ENCODE measurements at regions not wholly inside any gene's neighbourhood (a gene's known extent, or its start where the extent isn't known, plus 50 kb on each side); places are given as distances from the start of the nearest gene placed in this dataset.

DNA sequence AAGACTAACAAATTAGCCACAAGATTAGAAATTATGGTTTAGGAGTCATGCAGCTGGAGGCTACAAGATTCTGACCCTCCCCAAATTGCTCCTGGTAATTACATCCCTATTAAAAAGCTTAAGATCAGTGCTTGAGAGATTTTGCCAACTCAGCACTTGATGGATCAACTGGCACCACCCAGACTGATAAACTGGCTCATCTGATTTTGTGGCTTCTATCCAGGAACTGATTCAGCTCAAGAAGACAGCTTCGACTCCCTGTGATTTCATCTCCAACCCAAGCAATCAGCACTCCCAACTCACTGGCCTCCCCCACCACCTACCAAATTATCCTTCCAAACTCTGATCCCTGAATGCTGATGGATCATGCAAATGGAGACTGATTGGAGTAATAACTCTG is 94.8 kb downstream of the TNFRSF13B start:
- Histone ChIP-seq H3K9me3 (no peaks in the 10 kb centered on the region), H3F3A (replicated peaks; ENCODE audit: insufficient read depth) (no peaks in the 10 kb centered on the region), H3K27me3 (ENCODE audit: insufficient read depth) (no peaks in the 10 kb centered on the region), H3K4me3 (ENCODE audit: low read depth in 2 of 2, low read length in 1 of 2) (no peak overlapping the region), H3K4me2 (no peak overlapping the region), H3K9me2 (no peaks in the 10 kb centered on the region), H3K9ac (no peak overlapping the region), H3K36me3 (replicated peaks in 1 of 2; ENCODE audit: control insufficient read depth in 1 of 2, insufficient read depth in 2 of 2, low read length in 1 of 2) (no peaks in the 10 kb centered on the region), H3K4me1 (ENCODE audit: control insufficient read depth in 1 of 2, insufficient read depth in 2 of 2, low read depth in 1 of 2, low read length in 1 of 2) (no peaks in the 10 kb centered on the region), H3K27ac (ENCODE audit: low read depth in 2 of 2, low read length in 1 of 2) (no peak overlapping the region), H4K20me1 (ENCODE audit: insufficient read depth) (no peaks in the 10 kb centered on the region), H2AFZ (ENCODE audit: low read depth) (no peak overlapping the region), H3K79me2 (ENCODE audit: insufficient read depth) (no peaks in the 10 kb centered on the region)
- CTCF ChIA-PET, result no interaction called here
- TF ChIP-seq ELF1 (IDR thresholded peaks at IDR 0.05) (no peak), POLR2AphosphoS5 (IDR thresholded peaks at IDR 0.05; ENCODE audit: low read depth, low read length) (no peak), TAF1 (IDR thresholded peaks at IDR 0.05; ENCODE audit: borderline replicate concordance, low read depth, low read length) (no peak), TEAD4 (IDR thresholded peaks at IDR 0.05; ENCODE audit: borderline replicate concordance, insufficient read depth) (no peak), RXRA (IDR thresholded peaks at IDR 0.05; ENCODE audit: borderline replicate concordance, low read depth) (no peak), TCF12 (IDR thresholded peaks at IDR 0.05) (no peak), GATA2 (CRISPR knock-in tag; IDR thresholded peaks at IDR 0.05) (no peak), EP300 (IDR thresholded peaks at IDR 0.05; ENCODE audit: borderline replicate concordance in 1 of 2, low read depth in 1 of 2, low read length in 1 of 2) (no peak), NRF1 (IDR thresholded peaks at IDR 0.05; ENCODE audit: low read depth, low read length) (no peak), FOXJ3 (CRISPR knock-in tag; IDR thresholded peaks at IDR 0.05) (no peak), MXI1 (IDR thresholded peaks at IDR 0.05; ENCODE audit: low read depth, low read length) (no peak), MEF2A (IDR thresholded peaks at IDR 0.05; ENCODE audit: borderline replicate concordance, low read depth) (no peak), NFIC (IDR thresholded peaks at IDR 0.05; ENCODE audit: borderline replicate concordance) (no peak)
- TF ChIP-seq, protein P1, sequence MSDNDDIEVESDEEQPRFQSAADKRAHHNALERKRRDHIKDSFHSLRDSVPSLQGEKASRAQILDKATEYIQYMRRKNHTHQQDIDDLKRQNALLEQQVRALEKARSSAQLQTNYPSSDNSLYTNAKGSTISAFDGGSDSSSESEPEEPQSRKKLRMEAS (IDR thresholded peaks at IDR 0.05; ENCODE audit: low read depth), result no peak
- TF ChIP-seq, protein P2, sequence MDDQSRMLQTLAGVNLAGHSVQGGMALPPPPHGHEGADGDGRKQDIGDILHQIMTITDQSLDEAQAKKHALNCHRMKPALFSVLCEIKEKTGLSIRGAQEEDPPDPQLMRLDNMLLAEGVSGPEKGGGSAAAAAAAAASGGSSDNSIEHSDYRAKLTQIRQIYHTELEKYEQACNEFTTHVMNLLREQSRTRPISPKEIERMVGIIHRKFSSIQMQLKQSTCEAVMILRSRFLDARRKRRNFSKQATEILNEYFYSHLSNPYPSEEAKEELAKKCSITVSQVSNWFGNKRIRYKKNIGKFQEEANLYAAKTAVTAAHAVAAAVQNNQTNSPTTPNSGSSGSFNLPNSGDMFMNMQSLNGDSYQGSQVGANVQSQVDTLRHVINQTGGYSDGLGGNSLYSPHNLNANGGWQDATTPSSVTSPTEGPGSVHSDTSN (IDR thresholded peaks at IDR 0.05), result no peak
- TF ChIP-seq, protein P3, sequence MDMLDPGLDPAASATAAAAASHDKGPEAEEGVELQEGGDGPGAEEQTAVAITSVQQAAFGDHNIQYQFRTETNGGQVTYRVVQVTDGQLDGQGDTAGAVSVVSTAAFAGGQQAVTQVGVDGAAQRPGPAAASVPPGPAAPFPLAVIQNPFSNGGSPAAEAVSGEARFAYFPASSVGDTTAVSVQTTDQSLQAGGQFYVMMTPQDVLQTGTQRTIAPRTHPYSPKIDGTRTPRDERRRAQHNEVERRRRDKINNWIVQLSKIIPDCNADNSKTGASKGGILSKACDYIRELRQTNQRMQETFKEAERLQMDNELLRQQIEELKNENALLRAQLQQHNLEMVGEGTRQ (IDR thresholded peaks at IDR 0.05; ENCODE audit: borderline replicate concordance, low read depth, low read length), result no peak
- TF ChIP-seq, protein P4, sequence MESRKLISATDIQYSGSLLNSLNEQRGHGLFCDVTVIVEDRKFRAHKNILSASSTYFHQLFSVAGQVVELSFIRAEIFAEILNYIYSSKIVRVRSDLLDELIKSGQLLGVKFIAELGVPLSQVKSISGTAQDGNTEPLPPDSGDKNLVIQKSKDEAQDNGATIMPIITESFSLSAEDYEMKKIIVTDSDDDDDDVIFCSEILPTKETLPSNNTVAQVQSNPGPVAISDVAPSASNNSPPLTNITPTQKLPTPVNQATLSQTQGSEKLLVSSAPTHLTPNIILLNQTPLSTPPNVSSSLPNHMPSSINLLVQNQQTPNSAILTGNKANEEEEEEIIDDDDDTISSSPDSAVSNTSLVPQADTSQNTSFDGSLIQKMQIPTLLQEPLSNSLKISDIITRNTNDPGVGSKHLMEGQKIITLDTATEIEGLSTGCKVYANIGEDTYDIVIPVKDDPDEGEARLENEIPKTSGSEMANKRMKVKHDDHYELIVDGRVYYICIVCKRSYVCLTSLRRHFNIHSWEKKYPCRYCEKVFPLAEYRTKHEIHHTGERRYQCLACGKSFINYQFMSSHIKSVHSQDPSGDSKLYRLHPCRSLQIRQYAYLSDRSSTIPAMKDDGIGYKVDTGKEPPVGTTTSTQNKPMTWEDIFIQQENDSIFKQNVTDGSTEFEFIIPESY (IDR thresholded peaks at IDR 0.05; ENCODE audit: borderline replicate concordance, low read depth), result no peak
- TF ChIP-seq, protein P5, sequence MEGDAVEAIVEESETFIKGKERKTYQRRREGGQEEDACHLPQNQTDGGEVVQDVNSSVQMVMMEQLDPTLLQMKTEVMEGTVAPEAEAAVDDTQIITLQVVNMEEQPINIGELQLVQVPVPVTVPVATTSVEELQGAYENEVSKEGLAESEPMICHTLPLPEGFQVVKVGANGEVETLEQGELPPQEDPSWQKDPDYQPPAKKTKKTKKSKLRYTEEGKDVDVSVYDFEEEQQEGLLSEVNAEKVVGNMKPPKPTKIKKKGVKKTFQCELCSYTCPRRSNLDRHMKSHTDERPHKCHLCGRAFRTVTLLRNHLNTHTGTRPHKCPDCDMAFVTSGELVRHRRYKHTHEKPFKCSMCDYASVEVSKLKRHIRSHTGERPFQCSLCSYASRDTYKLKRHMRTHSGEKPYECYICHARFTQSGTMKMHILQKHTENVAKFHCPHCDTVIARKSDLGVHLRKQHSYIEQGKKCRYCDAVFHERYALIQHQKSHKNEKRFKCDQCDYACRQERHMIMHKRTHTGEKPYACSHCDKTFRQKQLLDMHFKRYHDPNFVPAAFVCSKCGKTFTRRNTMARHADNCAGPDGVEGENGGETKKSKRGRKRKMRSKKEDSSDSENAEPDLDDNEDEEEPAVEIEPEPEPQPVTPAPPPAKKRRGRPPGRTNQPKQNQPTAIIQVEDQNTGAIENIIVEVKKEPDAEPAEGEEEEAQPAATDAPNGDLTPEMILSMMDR (IDR thresholded peaks at IDR 0.05), result no peak
- WGBS (ENCODE audit: low lambda C conversion rate), result 6% methylated on average over 1 of the region's 1 CpG
- no peak for DNase-seq
- POLR2A ChIA-PET, result no interaction called here

All from SK-N-SH (cell line).